Stomach (tissue), 4 donors: ENCODE measurements at regions not wholly inside any gene's neighbourhood (a gene's known extent, or its start where the extent isn't known, plus 50 kb on each side); places are given as distances from the start of the nearest gene placed in this dataset.

Source experiments
- CTCF ChIP-seq, 7 experiments: fragments of 450-650 bp in 4 of 7; fragments of 200-600 bp in 3 of 7; sonication (generic) in 3 of 7; IDR thresholded peaks; one replicate each; pipeline ENCODE4 v1.5.1; 2016 to 2019; ENCODE audit warnings: antibody characterized with exemption in 7 of 7, control low read depth in 2 of 7, mild to moderate bottlenecking in 1 of 7
- EP300 ChIP-seq: sonication (generic); formaldehyde crosslinking; IDR thresholded peaks from one replicate; pipeline ENCODE4 v1.6.1; 2017; ENCODE audit warnings: antibody characterized with exemption

- no peak for TF ChIP-seq EP300
- no peak for TF ChIP-seq CTCF (IDR thresholded peaks at IDR 0.05)
Observed at GRCh38 chr2:67342394-67342793, 54.7 kb upstream of the ETAA1 start.
